ENCODE measurements at regions not wholly inside any gene's neighbourhood (a gene's known extent, or its start where the extent isn't known, plus 50 kb on each side); places are given as distances from the start of the nearest gene placed in this dataset.

- H3K27ac ChIP-seq (ENCODE audit: low read depth in 2 of 2, low read length in 2 of 2), result no peak overlapping the region
- H3K36me3 ChIP-seq (ENCODE audit: control insufficient read depth in 2 of 3, insufficient read depth in 3 of 3, low read length in 3 of 3), result no peaks in the 10 kb centered on the region
- FAIRE-seq, result no peak
- no peaks in the 10 kb centered on the region for H3K27me3 ChIP-seq (ENCODE audit: control insufficient read depth, insufficient read depth, low read length)
- no peaks in the 10 kb centered on the region for H3K9me3 ChIP-seq (ENCODE audit: control insufficient read depth in 2 of 3, insufficient read depth in 1 of 3, low read length in 3 of 3)
- intact Hi-C loops (cut with DNase I), result no loop called here
- no peak for TF ChIP-seq CTCF (IDR thresholded peaks at IDR 0.05; ENCODE audit: borderline replicate concordance, extremely low read depth, insufficient read depth)
- H3K4me1 ChIP-seq (ENCODE audit: control insufficient read depth in 2 of 3, insufficient read depth in 2 of 3, low read depth in 1 of 3, low read length in 3 of 3), result no peaks in the 10 kb centered on the region
- no peak overlapping the region for H3K4me3 ChIP-seq (ENCODE audit: low read length in 3 of 3)
- no peak overlapping the region for H3K9ac ChIP-seq (ENCODE audit: low read length in 3 of 3)
- DNase-seq, result no peak
Measured at GRCh38 chr16:86747761-86748160, 169.4 kb downstream of the FOXL1 start.

GRCh38 chr16:86748652-86749051 is 170.3 kb downstream of the FOXL1 start:
- no peaks in the 10 kb centered on the region for H3K36me3 ChIP-seq (ENCODE audit: control insufficient read depth in 2 of 3, insufficient read depth in 3 of 3, low read length in 3 of 3)
- intact Hi-C loops (cut with DNase I), result no loop called here
- no peak overlapping the region for H3K9ac ChIP-seq (ENCODE audit: low read length in 3 of 3)
- DNase-seq (no peak), FAIRE-seq (no peak)
- H3K27ac ChIP-seq (ENCODE audit: low read depth in 2 of 2, low read length in 2 of 2), result no peak overlapping the region
- H3K4me3 ChIP-seq (ENCODE audit: low read length in 3 of 3), result no peak overlapping the region
- TF ChIP-seq CTCF (IDR thresholded peaks at IDR 0.05; ENCODE audit: borderline replicate concordance, extremely low read depth, insufficient read depth), result no peak
- H3K9me3 ChIP-seq (ENCODE audit: control insufficient read depth in 2 of 3, insufficient read depth in 1 of 3, low read length in 3 of 3), result no peaks in the 10 kb centered on the region
- no peaks in the 10 kb centered on the region for H3K4me1 ChIP-seq (ENCODE audit: control insufficient read depth in 2 of 3, insufficient read depth in 2 of 3, low read depth in 1 of 3, low read length in 3 of 3)
- H3K27me3 ChIP-seq (ENCODE audit: control insufficient read depth, insufficient read depth, low read length), result no peaks in the 10 kb centered on the region

- Histone ChIP-seq H3K4me3 (ENCODE audit: low read length in 3 of 3) (no peak overlapping the region), H3K9ac (ENCODE audit: low read length in 3 of 3) (no peak overlapping the region), H3K36me3 (ENCODE audit: control insufficient read depth in 2 of 3, insufficient read depth in 3 of 3, low read length in 3 of 3) (no peaks in the 10 kb centered on the region), H3K4me1 (ENCODE audit: control insufficient read depth in 2 of 3, insufficient read depth in 2 of 3, low read depth in 1 of 3, low read length in 3 of 3) (no peaks in the 10 kb centered on the region), H3K9me3 (ENCODE audit: control insufficient read depth in 2 of 3, insufficient read depth in 1 of 3, low read length in 3 of 3) (no peaks in the 10 kb centered on the region), H3K27me3 (ENCODE audit: control insufficient read depth, insufficient read depth, low read length) (no peaks in the 10 kb centered on the region), H3K27ac (ENCODE audit: low read depth in 2 of 2, low read length in 2 of 2) (no peak overlapping the region)
- intact Hi-C loops (cut with DNase I), result no loop called here
- no peak for DNase-seq
- TF ChIP-seq CTCF (IDR thresholded peaks at IDR 0.05; ENCODE audit: borderline replicate concordance, extremely low read depth, insufficient read depth), result no peak
- no peak for FAIRE-seq
Measured at GRCh38 chr16:86751076-86752030, 173.0 kb downstream of the FOXL1 start.

Measured in kidney (tissue), 13 donors.